Esophagus muscularis mucosa (tissue), 4 donors: ENCODE measurements at regions not wholly inside any gene's neighbourhood (a gene's known extent, or its start where the extent isn't known, plus 50 kb on each side); places are given as distances from the start of the nearest gene placed in this dataset.

Source experiments
- DNase-seq: peaks from one replicate; pipeline ENCODE4 v3.0.0-alpha.2; 2017; ENCODE audit errors: extremely low spot score
- H3K27ac ChIP-seq, 4 donors: fragments of 200-600 bp; sonication (generic); replicated peaks in 1 of 4; 1 replicate in 3 of 4; 2 replicates in 1 of 4; pipeline ENCODE4 v1.5.1; 2016 to 2019; ENCODE audit warnings: mild to moderate bottlenecking in 1 of 4
- H3K27me3 ChIP-seq, 4 donors: fragments of 200-600 bp; sonication (generic); one replicate each; pipeline versions ENCODE4 v1.5.1 to v1.6.0; 2016 to 2019
- H3K36me3 ChIP-seq, 4 donors: fragments of 200-600 bp; sonication (generic); one replicate each; pipeline ENCODE4 v1.5.1; 2016 to 2019
- H3K4me1 ChIP-seq, 4 donors: fragments of 200-600 bp; sonication (generic); one replicate each; pipeline ENCODE4 v1.5.1; 2016 to 2019
- H3K4me3 ChIP-seq, 4 donors: fragments of 200-600 bp; sonication (generic); 1 replicate in 2 of 4; 2 replicates in 2 of 4; pipeline ENCODE4 v1.5.1; 2016 to 2019; ENCODE audit warnings: mild to moderate bottlenecking in 4 of 4, moderate library complexity in 1 of 4
- H3K9me3 ChIP-seq, 4 donors: fragments of 200-600 bp; sonication (generic); 1 replicate in 3 of 4; 2 replicates in 1 of 4; pipeline ENCODE4 v1.5.1; 2016 to 2019
- CTCF ChIP-seq, 3 experiments: fragments of 200-600 bp in 2 of 3; fragments of 450-650 bp in 1 of 3; sonication (generic) in 2 of 3; IDR thresholded peaks; one replicate each; pipeline ENCODE4 v1.5.1; 2017 to 2019; ENCODE audit warnings: antibody characterized with exemption in 3 of 3, mild to moderate bottlenecking in 2 of 3, moderate library complexity in 1 of 3
- EP300 ChIP-seq: sonication (generic); formaldehyde crosslinking; IDR thresholded peaks from one replicate; pipeline ENCODE4 v1.6.1; 2017; ENCODE audit warnings: antibody characterized with exemption
- POLR2A ChIP-seq: fragments of 450-650 bp; IDR thresholded peaks from one replicate; pipeline ENCODE4 v1.6.1; 2017; ENCODE audit warnings: antibody characterized with exemption, moderate library complexity, mild to moderate bottlenecking, low read depth
- POLR2AphosphoS5 ChIP-seq, 2 donors: sonication (generic); formaldehyde crosslinking; IDR thresholded peaks; one replicate each; pipeline ENCODE4 v1.6.1; 2017; ENCODE audit warnings: antibody characterized with exemption in 2 of 2
- WGBS: methylation state at CpG from one replicate; pipeline ENCODE4 v1.1.5; 2018; 5-methylcytosine and 5-hydroxymethylcytosine counted together
- intact Hi-C: fragments of 100-400 bp; cut with DNase I; formaldehyde crosslinking; loops from one replicate; pipeline ENCODE4 v1.15.1; 2023

GRCh38 chr2:76163860-76164259, 453.1 kb upstream of the GCFC2 start:
- Histone ChIP-seq H3K27me3 (no peaks in the 10 kb centered on the region), H3K9me3 (no peaks in the 10 kb centered on the region), H3K4me3 (no peak overlapping the region), H3K27ac (no peak overlapping the region), H3K4me1 (no peaks in the 10 kb centered on the region), H3K36me3 (no peaks in the 10 kb centered on the region)
- intact Hi-C loops, result no loop called here
- TF ChIP-seq EP300 (no peak), CTCF (IDR thresholded peaks at IDR 0.05) (no peak), POLR2AphosphoS5 (IDR thresholded peaks at IDR 0.05) (no peak), POLR2A (no peak)
- no peak for DNase-seq
- WGBS, result 69% methylated on average over 4 of the region's 4 CpGs

- no peak for TF ChIP-seq POLR2AphosphoS5 (IDR thresholded peaks at IDR 0.05)
- no peak for TF ChIP-seq POLR2A
- DNase-seq, result no peak
- H3K27ac ChIP-seq, result no peak overlapping the region
- H3K9me3 ChIP-seq, result no peaks in the 10 kb centered on the region
- no peaks in the 10 kb centered on the region for H3K27me3 ChIP-seq
- intact Hi-C loops, result no loop called here
- no peak overlapping the region for H3K4me3 ChIP-seq
- H3K36me3 ChIP-seq, result no peaks in the 10 kb centered on the region
- no peaks in the 10 kb centered on the region for H3K4me1 ChIP-seq
- 84% methylated on average over 3 of the region's 3 CpGs for WGBS
Observed at GRCh38 chr2:76160670-76161069, 450.0 kb upstream of the GCFC2 start.

GRCh38 chr2:76159042-76159648, 448.4 kb upstream of the GCFC2 start:
- no peak overlapping the region for H3K4me3 ChIP-seq
- intact Hi-C loops, result no loop called here
- H3K27ac ChIP-seq, result no peak overlapping the region
- H3K9me3 ChIP-seq, result no peaks in the 10 kb centered on the region
- no peaks in the 10 kb centered on the region for H3K36me3 ChIP-seq
- no peak for DNase-seq
- TF ChIP-seq POLR2A (no peak), EP300 (no peak), CTCF (IDR thresholded peaks at IDR 0.05) (no peak), POLR2AphosphoS5 (IDR thresholded peaks at IDR 0.05) (no peak)
- no peaks in the 10 kb centered on the region for H3K27me3 ChIP-seq
- no peaks in the 10 kb centered on the region for H3K4me1 ChIP-seq
- 89% methylated on average over 1 of the region's 1 CpG for WGBS

GRCh38 chr2:76157531-76157930, 446.8 kb upstream of the GCFC2 start:
- DNase-seq, result no peak
- intact Hi-C loops, result no loop called here

GRCh38 chr2:76154981-76155380, 444.3 kb upstream of the GCFC2 start:
- Histone ChIP-seq H3K9me3 (no peaks in the 10 kb centered on the region), H3K27me3 (no peaks in the 10 kb centered on the region), H3K36me3 (no peaks in the 10 kb centered on the region), H3K27ac (no peak overlapping the region), H3K4me3 (no peak overlapping the region), H3K4me1 (no peaks in the 10 kb centered on the region)
- intact Hi-C loops, result no loop called here
- TF ChIP-seq POLR2A (no peak), EP300 (no peak), CTCF (IDR thresholded peaks at IDR 0.05) (no peak)
- WGBS, result 62% methylated on average over 3 of the region's 3 CpGs
- DNase-seq, result no peak

More at GRCh38 chr2:76157531-76157930, 446.8 kb upstream of the GCFC2 start:
- H3K27ac ChIP-seq, result no peak overlapping the region
- H3K9me3 ChIP-seq, result no peaks in the 10 kb centered on the region
- TF ChIP-seq EP300 (no peak), POLR2AphosphoS5 (IDR thresholded peaks at IDR 0.05) (no peak), CTCF (IDR thresholded peaks at IDR 0.05) (no peak), POLR2A (no peak)
- H3K4me3 ChIP-seq, result no peak overlapping the region
- no peaks in the 10 kb centered on the region for H3K36me3 ChIP-seq
- no peaks in the 10 kb centered on the region for H3K27me3 ChIP-seq
- no peaks in the 10 kb centered on the region for H3K4me1 ChIP-seq
- 88% methylated on average over 2 of the region's 2 CpGs for WGBS
